ENCODE measurements at regions not wholly inside any gene's neighbourhood (a gene's known extent, or its start where the extent isn't known, plus 50 kb on each side); places are given as distances from the start of the nearest gene placed in this dataset.

- FAIRE-seq, result no peak
Observed at GRCh38 chr20:24872291-24873024, 76.6 kb upstream of the CST7 start.

DNA sequence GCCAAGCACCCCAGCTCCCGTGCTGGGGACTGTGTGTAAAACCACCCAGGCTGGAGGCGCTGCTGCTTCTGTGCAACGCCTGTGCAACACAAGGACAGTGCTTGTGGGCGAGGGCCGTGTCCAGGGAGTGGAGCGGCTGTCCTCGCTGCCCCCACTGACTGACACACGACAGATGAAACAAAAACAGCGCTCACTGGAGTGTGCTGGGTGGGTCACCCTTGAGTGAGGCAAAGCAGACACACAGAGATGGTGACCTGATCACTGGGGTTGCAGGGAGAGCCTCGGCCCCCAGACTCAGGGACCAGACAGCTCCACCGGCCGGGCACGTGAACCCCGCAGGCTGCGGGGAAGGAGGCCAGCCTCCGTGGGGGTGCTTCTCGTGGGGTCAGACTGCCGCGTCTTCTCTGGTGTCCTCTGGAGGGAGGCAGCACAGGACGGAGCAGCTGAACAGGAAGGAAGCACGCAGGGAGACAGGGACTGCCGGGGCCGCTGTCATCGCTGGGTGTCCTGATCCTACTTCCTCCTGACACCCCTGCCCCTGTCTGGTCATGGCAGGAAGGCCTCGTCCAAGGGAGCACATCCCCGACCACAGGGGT, 75.9 kb upstream of the CST7 start:
- no peak for FAIRE-seq

DNA sequence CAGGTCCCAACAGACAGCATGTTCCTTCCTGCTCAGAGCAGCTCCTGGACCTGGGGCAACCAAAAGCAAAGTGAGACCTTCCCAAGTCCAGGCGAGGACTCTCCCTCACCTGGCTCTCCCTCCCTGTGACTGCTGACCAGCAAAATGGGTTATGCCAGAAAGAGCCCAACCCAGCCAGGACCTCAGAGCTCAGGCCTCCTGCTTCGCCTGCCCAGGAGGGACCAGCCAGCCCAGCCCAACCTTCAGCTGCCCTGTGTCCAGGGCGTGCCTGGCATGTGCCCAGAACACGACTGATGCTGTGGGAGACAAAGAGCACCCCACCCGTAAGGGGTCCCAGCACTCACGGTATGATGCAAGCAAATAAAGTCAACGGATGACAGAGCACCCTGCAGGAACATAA, 74.0 kb upstream of the CST7 start:
- no peak for FAIRE-seq

GRCh38 chr20:24877652-24878051, 71.4 kb upstream of the CST7 start:
- no peak for FAIRE-seq

DNA sequence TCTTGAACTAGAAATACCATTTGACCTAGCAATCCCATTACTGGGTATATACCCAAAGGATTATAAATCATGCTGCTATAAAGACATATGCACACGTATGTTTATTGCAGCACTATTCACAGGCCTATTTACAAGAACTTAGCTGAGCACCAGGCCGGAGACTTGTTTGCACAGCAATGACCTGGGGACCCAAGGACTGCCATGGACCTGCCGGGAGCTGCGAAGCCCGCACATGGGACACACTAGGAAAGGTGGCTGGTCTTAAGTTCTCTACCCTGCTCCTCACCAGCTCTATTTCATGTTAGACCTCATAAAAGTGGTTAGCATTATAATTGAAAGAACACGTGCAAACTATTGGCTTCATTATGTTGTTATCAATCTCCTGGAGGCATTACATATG, 70.4 kb upstream of the CST7 start:
- FAIRE-seq, result no peak

DNA sequence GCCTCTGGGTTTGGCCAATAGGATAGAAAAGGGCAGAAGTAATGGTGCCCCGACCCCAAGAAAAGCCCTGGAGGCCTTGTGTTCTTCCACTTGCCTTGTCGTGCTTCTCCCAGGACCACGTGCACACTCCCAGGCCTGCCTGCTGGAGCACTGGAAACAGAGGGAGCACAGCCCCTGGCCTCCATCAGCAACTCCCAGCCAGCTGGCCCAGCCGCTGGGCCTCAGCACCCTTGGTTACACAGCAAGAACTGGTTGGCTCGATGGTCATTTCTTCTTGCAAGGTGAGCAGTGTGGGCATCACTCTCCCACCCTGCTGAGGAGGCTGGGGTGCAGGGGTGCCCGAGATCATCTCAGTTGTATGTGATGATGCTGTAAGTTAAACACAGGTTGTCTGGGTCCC, 69.2 kb upstream of the CST7 start:
- FAIRE-seq, result no peak

DNA sequence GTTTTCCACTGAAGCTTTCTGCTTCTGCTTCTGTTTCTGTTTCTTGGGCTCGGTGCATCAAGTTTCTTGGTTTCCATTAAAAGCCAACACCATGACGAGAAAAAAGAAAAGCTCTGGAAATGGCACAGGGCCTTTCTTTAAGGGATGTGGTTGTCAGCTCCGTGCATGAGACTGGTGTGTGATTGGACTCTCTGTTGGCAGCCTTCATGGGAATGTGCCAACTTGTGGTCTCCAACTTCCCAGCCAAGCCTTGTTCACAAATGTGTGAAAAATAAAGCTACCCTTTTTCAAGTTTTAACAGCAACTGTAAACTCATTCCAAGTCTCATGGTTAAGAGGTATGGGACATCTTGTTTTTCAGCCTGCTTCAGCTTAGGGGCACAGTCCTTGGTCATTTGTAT, 68.7 kb upstream of the CST7 start:
- no peak for FAIRE-seq

GRCh38 chr20:24890286-24890685, 58.8 kb upstream of the CST7 start:
- FAIRE-seq, result no peak

DNA sequence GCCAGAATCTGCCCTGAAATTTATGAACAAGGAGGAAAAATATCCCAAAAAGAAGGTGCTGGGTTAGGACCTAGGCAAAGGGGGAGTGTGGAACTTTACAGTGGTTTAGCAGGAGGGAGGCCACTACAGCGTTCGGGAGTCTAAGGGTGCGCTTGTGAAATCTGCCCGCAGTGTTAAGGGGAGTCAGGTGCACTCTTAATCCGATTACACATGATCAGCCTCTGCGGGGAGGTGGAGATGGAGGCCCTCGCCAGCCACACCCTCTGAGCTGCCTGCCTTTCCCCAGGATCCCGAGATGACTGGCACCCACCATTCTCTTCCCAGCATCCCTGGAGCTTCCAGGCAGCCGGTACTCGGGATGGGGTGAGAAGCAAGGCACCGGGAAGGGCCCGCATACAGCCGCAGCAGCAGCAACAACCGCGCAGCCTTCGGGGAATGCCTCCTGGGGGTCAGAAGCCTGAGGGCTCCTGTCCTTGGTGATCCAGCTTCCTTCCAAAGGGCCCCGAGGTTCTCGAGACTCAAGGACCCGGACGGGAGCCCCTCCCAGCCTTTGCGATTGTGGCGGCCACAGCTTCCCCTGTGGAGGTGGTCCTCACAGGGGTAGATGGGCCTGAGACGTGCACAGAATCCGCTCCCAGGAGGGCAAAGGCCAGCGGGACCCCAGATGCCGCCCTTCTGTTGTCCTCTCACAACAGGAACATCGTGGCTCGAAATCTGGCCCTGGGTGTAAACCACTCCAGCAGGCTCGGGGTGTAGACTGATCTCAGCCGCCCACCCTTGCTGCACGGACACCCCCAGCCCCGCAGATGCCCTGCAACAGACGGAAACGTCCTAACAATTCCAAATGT, 57.3 kb upstream of the CST7 start:
- FAIRE-seq, result no peak

DNA sequence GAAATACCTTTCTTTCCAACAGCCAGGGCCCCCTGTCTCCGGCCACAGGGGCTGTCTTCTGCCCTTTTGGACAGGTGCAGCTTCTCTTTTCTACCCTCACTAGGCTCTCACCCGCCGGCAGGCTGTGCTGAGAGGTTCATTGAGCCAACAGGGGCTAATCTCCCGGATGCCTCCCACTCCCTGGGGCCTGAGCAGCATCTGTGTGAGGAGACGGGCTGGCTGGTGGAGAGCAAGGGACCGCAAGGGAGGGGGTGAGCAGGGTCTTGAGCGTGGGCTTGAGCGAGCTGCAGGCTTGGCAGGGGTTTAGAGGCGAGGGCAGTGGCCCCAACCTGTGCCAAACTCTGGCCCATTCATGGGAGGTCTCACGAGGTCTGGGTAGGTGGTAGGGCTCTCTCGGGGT, 56.5 kb upstream of the CST7 start:
- FAIRE-seq, result no peak

DNA sequence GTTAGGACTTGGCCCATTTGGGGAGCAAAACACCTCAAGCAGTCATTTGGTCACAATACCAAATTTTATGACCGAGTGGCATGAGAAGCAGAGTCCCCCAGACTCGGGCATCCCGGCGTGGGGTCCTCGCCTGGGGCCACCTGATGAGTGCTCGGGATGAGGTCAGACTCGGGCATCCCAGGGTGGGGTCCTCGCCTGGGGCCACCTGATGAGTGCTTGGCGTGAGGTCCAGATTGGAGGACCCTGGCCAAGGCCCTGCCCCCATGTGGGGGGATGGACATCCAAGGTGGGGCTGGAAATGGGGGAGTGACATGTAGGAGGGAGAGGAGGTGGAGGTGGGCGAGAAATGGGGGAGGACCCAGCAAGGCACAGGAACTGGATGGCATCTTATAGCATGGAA, 56.1 kb upstream of the CST7 start:
- FAIRE-seq, result no peak

DNA sequence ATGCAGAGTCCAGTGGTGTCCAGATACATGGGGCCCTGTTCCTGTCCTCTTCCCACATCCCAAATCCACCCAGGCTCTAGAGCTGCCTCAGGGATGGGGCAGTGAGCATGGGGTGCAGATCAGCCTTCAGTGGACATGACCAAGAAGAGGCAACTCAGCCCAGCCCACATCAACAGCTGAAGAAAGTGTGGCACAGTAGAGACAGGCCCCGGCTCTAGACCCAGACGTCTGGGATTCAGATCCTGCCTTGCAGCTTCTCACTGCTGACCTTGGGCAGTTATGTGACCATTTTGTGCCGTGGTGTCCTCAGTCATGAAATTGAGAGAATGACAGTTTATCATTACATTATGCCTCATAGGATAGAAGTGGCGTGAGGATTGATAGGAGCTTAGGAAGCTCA, 54.6 kb upstream of the CST7 start:
- no peak for FAIRE-seq

DNA sequence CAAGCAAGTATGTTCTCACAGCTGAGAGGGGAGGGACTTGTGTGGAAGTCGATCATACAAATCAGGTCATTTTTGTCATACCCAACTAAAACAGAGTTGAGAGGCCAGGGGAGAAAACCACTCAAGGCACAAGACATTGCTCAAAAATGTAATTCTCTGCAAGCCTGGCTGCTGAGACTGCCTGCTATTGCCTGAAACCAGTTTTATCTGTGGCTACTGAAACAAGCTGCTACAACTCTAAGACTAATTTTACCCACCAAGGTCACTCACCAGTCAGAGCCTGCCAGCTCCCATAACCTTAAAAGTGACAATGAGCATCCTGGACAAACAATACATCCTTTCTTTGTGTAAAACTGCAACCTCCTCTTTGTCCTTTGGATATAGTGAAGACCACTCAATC, 54.1 kb upstream of the CST7 start:
- no peak for FAIRE-seq

DNA sequence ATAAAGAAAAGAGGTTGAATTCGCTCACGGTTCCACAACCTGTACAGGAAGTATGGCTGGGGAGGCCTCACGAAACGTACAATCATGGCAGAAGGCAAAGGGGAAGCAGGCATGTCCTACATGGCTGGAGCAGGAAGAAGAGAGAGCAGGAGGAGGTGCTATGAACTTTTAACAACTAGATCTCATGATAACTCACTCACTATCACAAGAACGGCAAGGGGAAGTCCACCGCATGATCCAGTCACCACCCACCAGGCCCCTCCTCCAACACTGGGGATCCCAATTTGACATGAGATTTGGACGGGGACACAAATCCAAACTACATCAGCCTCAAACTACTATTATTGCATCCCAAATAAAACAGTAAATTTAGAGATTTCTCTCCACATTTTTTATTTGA, 53.6 kb upstream of the CST7 start:
- FAIRE-seq, result no peak

GRCh38 chr20:24895898-24896658, 53.0 kb upstream of the CST7 start:
- FAIRE-seq, result no peak

- no peak for FAIRE-seq
Observed at GRCh38 chr20:24896984-24897383, 52.1 kb upstream of the CST7 start.

DNA sequence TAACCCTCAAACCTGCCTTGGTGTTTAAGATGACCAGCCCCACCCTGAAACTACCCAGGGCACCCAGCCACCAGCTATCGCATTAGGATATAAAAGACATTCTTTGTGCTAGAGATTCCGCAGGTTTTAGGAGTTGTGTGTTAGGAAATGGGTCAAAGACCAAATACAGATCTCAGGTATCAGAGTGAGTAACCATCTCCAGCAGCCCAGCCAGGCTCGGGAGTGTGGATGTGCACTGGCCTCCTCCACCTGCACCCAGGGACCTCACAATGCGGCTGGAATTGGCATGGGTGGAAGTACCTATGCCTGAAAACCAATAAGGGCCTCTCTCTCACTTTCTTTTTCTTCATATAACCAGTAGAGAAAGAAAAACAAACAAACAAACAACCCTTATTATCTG, 51.1 kb upstream of the CST7 start:
- no peak for FAIRE-seq

DNA sequence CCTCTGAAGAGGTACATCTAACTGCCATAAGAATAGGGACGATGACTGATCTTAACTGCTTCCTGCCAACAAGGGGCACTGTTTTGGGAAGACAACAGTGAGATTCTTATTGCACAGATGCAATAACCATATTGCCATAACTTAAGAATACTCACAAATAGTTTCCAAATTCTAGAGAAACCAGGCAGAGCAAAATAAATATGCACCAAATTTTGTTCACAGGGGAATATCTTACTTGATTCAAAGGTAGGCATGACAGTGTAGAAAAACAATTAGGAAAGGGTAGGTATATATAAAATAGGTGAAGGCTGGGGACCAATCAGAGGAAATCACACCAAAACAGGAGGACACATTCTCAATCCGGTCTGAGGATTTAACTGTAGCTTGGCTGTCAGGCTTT, 49.9 kb upstream of the CST7 start:
- FAIRE-seq, result no peak

Measured in islet of Langerhans (tissue), 1 donor.